HEK293 (cell line): ENCODE measurements at regions not wholly inside any gene's neighbourhood (a gene's known extent, or its start where the extent isn't known, plus 50 kb on each side); places are given as distances from the start of the nearest gene placed in this dataset.

ENCODE experiments used
- CTCF ChIA-PET: fragments of 350-600 bp; formaldehyde crosslinking; extraction: SDS; loops from one replicate; lab custom pipeline; 2021; ENCODE audit warnings: antibody characterized with exemption; lab: Yijun Ruan, JAX
- POLR2A ChIA-PET: fragments of 300-600 bp; formaldehyde crosslinking; extraction: SDS; loops from one replicate; lab custom pipeline; 2020; ENCODE audit warnings: antibody characterized with exemption, inconsistent platforms; lab: Yijun Ruan, JAX
- H3K27ac ChIP-seq: fragments of 200-500 bp; sonication (Bioruptor generic); 2 replicates; pipeline ENCODE4 v1.5.1; 2014; ENCODE audit warnings: low read depth, low read length, control low read depth, inconsistent platforms; ENCODE audit errors: extremely low read depth
- H3K36me3 ChIP-seq, 2 experiments: fragments of 200-500 bp in 1 of 2; sonication (Bioruptor generic) in 1 of 2; 1 replicate in 1 of 2; 2 replicates in 1 of 2; pipeline ENCODE4 v1.5.1; 2014 to 2017; ENCODE audit warnings: inconsistent platforms in 2 of 2, low read length in 2 of 2; ENCODE audit not compliant: control insufficient read depth in 2 of 2, insufficient read depth in 1 of 2
- H3K4me1 ChIP-seq: fragments of 200-500 bp; sonication (Bioruptor generic); 2 replicates; pipeline ENCODE4 v1.5.1; 2014; ENCODE audit warnings: mild to moderate bottlenecking, low read length, inconsistent platforms; ENCODE audit not compliant: control insufficient read depth, insufficient read depth
- H3K4me3 ChIP-seq: 2 replicates; pipeline ENCODE4 v1.5.1; 2011; ENCODE audit warnings: low read depth, mild to moderate bottlenecking, control low read depth, low read length, moderate library complexity
- H3K9me3 ChIP-seq: fragments of 200-500 bp; sonication (Bioruptor generic); 2 replicates; pipeline ENCODE4 v1.5.1; 2014; ENCODE audit warnings: low read depth, low read length, inconsistent platforms; ENCODE audit not compliant: control insufficient read depth, insufficient read depth
- HIC1 ChIP-seq: fragments of 450-650 bp; formaldehyde crosslinking; IDR thresholded peaks from 2 replicates; pipeline ENCODE4 v1.5.1; 2016; ENCODE audit warnings: missing biosample characterization, missing genetic modification characterization
- KLF8 ChIP-seq: fragments of 450-650 bp; formaldehyde crosslinking; IDR thresholded peaks from 2 replicates; pipeline ENCODE4 v1.5.1; 2016; ENCODE audit warnings: missing biosample characterization, missing genetic modification characterization
- OVOL3 ChIP-seq: fragments of 450-650 bp; formaldehyde crosslinking; IDR thresholded peaks from 2 replicates; pipeline ENCODE4 v1.5.1; 2016; ENCODE audit warnings: missing biosample characterization, missing genetic modification characterization
- PRDM10 ChIP-seq: fragments of 450-650 bp; formaldehyde crosslinking; IDR thresholded peaks from 2 replicates; pipeline ENCODE4 v1.5.1; 2016; ENCODE audit warnings: missing biosample characterization, missing genetic modification characterization
- ZBTB21 ChIP-seq: fragments of 450-650 bp; formaldehyde crosslinking; IDR thresholded peaks from 2 replicates; pipeline ENCODE4 v1.5.1; 2017; ENCODE audit warnings: missing biosample characterization, missing genetic modification characterization
- ZNF223 ChIP-seq: fragments of 450-650 bp; formaldehyde crosslinking; IDR thresholded peaks from 2 replicates; pipeline ENCODE4 v1.5.1; 2016; ENCODE audit warnings: missing biosample characterization, missing genetic modification characterization
- ZNF274 ChIP-seq, 2 experiments: fragments of 200-500 bp in 1 of 2; fragments of 450-650 bp in 1 of 2; sonication (Bioruptor generic) in 1 of 2; formaldehyde crosslinking in 1 of 2; IDR thresholded peaks; 2 replicates each; pipeline versions ENCODE4 v1.5.1 to v1.6.1; 2014 to 2016; ENCODE audit warnings: borderline replicate concordance in 1 of 2, inconsistent platforms in 1 of 2, low read length in 1 of 2, missing biosample characterization in 1 of 2, missing genetic modification characterization in 1 of 2
- ZNF335 ChIP-seq: fragments of 450-650 bp; formaldehyde crosslinking; conservative IDR thresholded peaks from 2 replicates; pipeline ENCODE4 v1.5.1; 2016; ENCODE audit warnings: missing biosample characterization, missing genetic modification characterization
- ZNF449 ChIP-seq: fragments of 450-650 bp; formaldehyde crosslinking; IDR thresholded peaks from 2 replicates; pipeline ENCODE4 v1.5.1; 2017; ENCODE audit warnings: missing biosample characterization, mild to moderate bottlenecking, missing genetic modification characterization, moderate library complexity
- ZNF488 ChIP-seq: fragments of 450-650 bp; formaldehyde crosslinking; IDR thresholded peaks from 2 replicates; pipeline ENCODE4 v1.5.1; 2016; ENCODE audit warnings: missing biosample characterization, missing genetic modification characterization
- ZNF518A ChIP-seq: fragments of 450-650 bp; formaldehyde crosslinking; conservative IDR thresholded peaks from 2 replicates; pipeline ENCODE4 v1.5.1; 2016; ENCODE audit warnings: low read depth, missing biosample characterization, missing genetic modification characterization
- ZNF645 ChIP-seq: fragments of 450-650 bp; formaldehyde crosslinking; IDR thresholded peaks from 2 replicates; pipeline ENCODE4; 2016; ENCODE audit warnings: missing biosample characterization, missing genetic modification characterization
- ZNF768 ChIP-seq: fragments of 450-650 bp; formaldehyde crosslinking; IDR thresholded peaks from 2 replicates; pipeline ENCODE4 v1.5.1; 2018; ENCODE audit warnings: missing biosample characterization, mild to moderate bottlenecking, missing genetic modification characterization
- ZNF792 ChIP-seq: fragments of 450-650 bp; formaldehyde crosslinking; IDR thresholded peaks from 2 replicates; pipeline ENCODE4 v1.5.1; 2016; ENCODE audit warnings: missing biosample characterization, missing genetic modification characterization

GRCh38 chr3:109553591-109554371, 216.4 kb upstream of the DPPA4 start:
- ChIA-PET CTCF (no interaction called here), POLR2A (no interaction called here)
- Histone ChIP-seq H3K27ac (no peak overlapping the region), H3K36me3 (no peaks in the 10 kb centered on the region), H3K4me3 (no peak overlapping the region), H3K9me3 (no peaks in the 10 kb centered on the region), H3K4me1 (no peaks in the 10 kb centered on the region)
- TF ChIP-seq ZNF335 (tag by site-specific recombination), result no peak
- TF ChIP-seq OVOL3 (tag by site-specific recombination), result no peak
- TF ChIP-seq ZNF792 (tag by site-specific recombination), result no peak
- no peak for TF ChIP-seq HIC1 (tag by site-specific recombination)
- no peak for TF ChIP-seq KLF8 (tag by site-specific recombination)

GRCh38 chr3:109559389-109559788, 222.0 kb upstream of the DPPA4 start:
- H3K4me3 ChIP-seq, result no peak overlapping the region
- H3K27ac ChIP-seq, result no peak overlapping the region
- CTCF ChIA-PET, result no interaction called here
- TF ChIP-seq ZNF274 (IDR thresholded peaks at IDR 0.05; ENCODE audit: low read length), result no peak
- no peak for TF ChIP-seq ZNF274 (tag by site-specific recombination; IDR thresholded peaks at IDR 0.05; ENCODE audit: borderline replicate concordance)
- no peak for TF ChIP-seq ZNF792 (tag by site-specific recombination)
- TF ChIP-seq ZNF488 (tag by site-specific recombination), result no peak
- no peak for TF ChIP-seq ZNF223 (tag by site-specific recombination)
- no peak for TF ChIP-seq ZBTB21
- no peak for TF ChIP-seq ZNF768 (tag by site-specific recombination)
- TF ChIP-seq ZNF645 (tag by site-specific recombination), result no peak
- no peak for TF ChIP-seq ZNF518A (tag by site-specific recombination)
- TF ChIP-seq PRDM10 (tag by site-specific recombination), result no peak
- no peak for TF ChIP-seq ZNF449 (tag by site-specific recombination)
- POLR2A ChIA-PET, result no interaction called here
- H3K9me3 ChIP-seq, result no peaks in the 10 kb centered on the region
- H3K4me1 ChIP-seq, result no peaks in the 10 kb centered on the region
- no peaks in the 10 kb centered on the region for H3K36me3 ChIP-seq
